GM23338 (cell line): ENCODE measurements at regions not wholly inside any gene's neighbourhood (a gene's known extent, or its start where the extent isn't known, plus 50 kb on each side); places are given as distances from the start of the nearest gene placed in this dataset.
A peak's percentile ranks its signal among the peaks of the same experiment; 100 is the strongest.

ENCODE experiments used
- CREB1 ChIP-seq: fragments of 250-450 bp; sonication (Bioruptor Pico); IDR thresholded peaks from 2 replicates; pipeline ENCODE4 v1.5.0; 2020; ENCODE audit warnings: low read depth, mild to moderate bottlenecking, moderate library complexity
- CTCF ChIP-seq, 2 experiments: fragments of 200-600 bp in 1 of 2; sonication (generic) in 1 of 2; conservative IDR thresholded peaks; 2 replicates each; pipeline versions ENCODE4 v1.5.1 to v1.6.1; 2016 to 2017; ENCODE audit warnings: antibody characterized with exemption in 2 of 2, low read depth in 2 of 2, mild to moderate bottlenecking in 2 of 2, moderate library complexity in 1 of 2
- ETS1 ChIP-seq: IDR thresholded peaks from 2 replicates; pipeline ENCODE4 v1.6.1; 2016; ENCODE audit warnings: antibody characterized with exemption
- EZH2 ChIP-seq: fragments of 200-600 bp; sonication (generic); IDR thresholded peaks from one replicate; pipeline ENCODE4 v1.8.0; 2017; ENCODE audit warnings: antibody characterized with exemption, mild to moderate bottlenecking, low read depth; ENCODE audit not compliant: unreplicated experiment
- EZH2phosphoT487 ChIP-seq: fragments of 200-600 bp; sonication (generic); IDR thresholded peaks from one replicate; pipeline ENCODE4 v1.8.1; 2018; ENCODE audit warnings: antibody characterized with exemption; ENCODE audit not compliant: unreplicated experiment
- JUNB ChIP-seq: IDR thresholded peaks from one replicate; pipeline ENCODE4 v1.6.1; 2016; ENCODE audit warnings: antibody characterized with exemption; ENCODE audit not compliant: unreplicated experiment
- NANOG ChIP-seq: IDR thresholded peaks from 2 replicates; pipeline ENCODE4 v1.6.1; 2016; ENCODE audit warnings: antibody characterized with exemption, borderline replicate concordance
- POLR2AphosphoS5 ChIP-seq: IDR thresholded peaks from 2 replicates; pipeline ENCODE4 v1.6.1; 2016; ENCODE audit warnings: antibody characterized with exemption, low read depth
- REST ChIP-seq: IDR thresholded peaks from one replicate; pipeline ENCODE4 v1.6.1; 2018; ENCODE audit warnings: antibody characterized with exemption; ENCODE audit not compliant: unreplicated experiment
- STAT1 ChIP-seq: IDR thresholded peaks from one replicate; pipeline ENCODE4 v1.6.1; 2016; ENCODE audit warnings: antibody characterized with exemption; ENCODE audit not compliant: unreplicated experiment
- ZNF114 ChIP-seq: fragments of 250-450 bp; sonication (Bioruptor Pico); IDR thresholded peaks from 2 replicates; pipeline ENCODE4 v1.5.0; 2020; ENCODE audit warnings: mild to moderate bottlenecking, moderate library complexity
- ZNF331 ChIP-seq: fragments of 250-450 bp; sonication (Bioruptor Pico); IDR thresholded peaks from 2 replicates; pipeline ENCODE4 v1.5.0; 2020; ENCODE audit warnings: low read depth, mild to moderate bottlenecking, moderate library complexity
- ZNF462 ChIP-seq: fragments of 250-450 bp; sonication (Bioruptor Pico); IDR thresholded peaks from 2 replicates; pipeline ENCODE4 v1.5.0; 2020; ENCODE audit warnings: mild to moderate bottlenecking, moderate library complexity

- TF ChIP-seq ZNF331 (CRISPR knock-in tag) (no peak), CTCF (conservative IDR thresholded peaks at IDR 0.05; ENCODE audit: low read depth in 2 of 2) (peak in 1 of 2 experiments; percentile 30; a peak in 2 of 4 replicates), NANOG (no peak), CREB1 (no peak), POLR2AphosphoS5 (no peak), JUNB (no peak), EZH2 (no peak), STAT1 (no peak), REST (no peak), EZH2phosphoT487 (no peak), ETS1 (no peak), ZNF114 (CRISPR knock-in tag) (no peak), ZNF462 (CRISPR knock-in tag) (no peak)
These were observed 192.6 kb upstream of the RPL38 start for GRCh38 chr17:74010903-74011302.
